GM21367 (cell line): ENCODE measurements at regions not wholly inside any gene's neighbourhood (a gene's known extent, or its start where the extent isn't known, plus 50 kb on each side); places are given as distances from the start of the nearest gene placed in this dataset.
"Not testable (repeated sequence)": the region's sequence is repeated elsewhere in the genome, so short reads cannot be mapped to it uniquely, and the experiment has no call there.

Source experiments
- ATAC-seq: cut with Tn5 transposase; IDR thresholded peaks from one replicate; pipeline ENCODE4 v1.9.1; 2021; ENCODE audit not compliant: unreplicated experiment

DNA sequence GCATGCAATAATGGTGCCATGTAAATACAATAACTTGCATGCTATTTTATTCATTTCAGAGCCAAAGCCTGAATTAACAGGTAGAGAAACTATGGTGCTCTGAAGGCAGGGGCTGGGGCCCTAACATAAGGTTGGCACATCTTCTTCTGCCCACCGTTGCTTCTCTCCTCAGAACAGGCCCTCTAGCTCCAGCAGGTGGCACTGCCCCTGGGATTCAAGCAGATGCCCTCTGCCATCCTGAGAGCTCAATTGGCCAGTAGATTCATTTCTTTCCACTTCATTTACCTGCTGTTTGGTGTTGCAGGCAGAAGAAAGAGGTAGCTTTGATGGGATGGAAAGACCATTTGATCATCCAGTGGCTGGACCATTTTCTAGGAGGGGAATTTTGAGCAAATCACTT is 130.5 kb downstream of the FOXB1 start:
- no peak for ATAC-seq

DNA sequence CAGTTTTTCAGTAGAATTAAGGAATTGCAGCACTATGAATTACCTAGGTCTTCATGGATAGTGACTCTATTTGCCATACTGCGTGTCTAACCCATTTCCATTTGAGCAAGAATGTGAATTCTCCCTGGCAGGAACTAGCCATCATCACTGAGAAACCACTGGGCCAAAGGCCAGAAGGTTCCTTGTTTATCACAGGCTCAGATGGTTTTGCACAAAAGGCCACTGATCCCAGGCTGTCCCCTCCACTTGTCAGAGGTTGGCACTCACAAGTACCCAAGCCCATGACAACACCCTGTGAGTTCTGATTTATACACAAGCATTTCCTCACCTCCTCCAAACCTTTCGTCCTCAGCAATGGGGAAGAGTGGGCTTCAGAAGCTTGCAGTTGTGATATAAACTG is 131.8 kb downstream of the FOXB1 start:
- ATAC-seq = no peak

DNA sequence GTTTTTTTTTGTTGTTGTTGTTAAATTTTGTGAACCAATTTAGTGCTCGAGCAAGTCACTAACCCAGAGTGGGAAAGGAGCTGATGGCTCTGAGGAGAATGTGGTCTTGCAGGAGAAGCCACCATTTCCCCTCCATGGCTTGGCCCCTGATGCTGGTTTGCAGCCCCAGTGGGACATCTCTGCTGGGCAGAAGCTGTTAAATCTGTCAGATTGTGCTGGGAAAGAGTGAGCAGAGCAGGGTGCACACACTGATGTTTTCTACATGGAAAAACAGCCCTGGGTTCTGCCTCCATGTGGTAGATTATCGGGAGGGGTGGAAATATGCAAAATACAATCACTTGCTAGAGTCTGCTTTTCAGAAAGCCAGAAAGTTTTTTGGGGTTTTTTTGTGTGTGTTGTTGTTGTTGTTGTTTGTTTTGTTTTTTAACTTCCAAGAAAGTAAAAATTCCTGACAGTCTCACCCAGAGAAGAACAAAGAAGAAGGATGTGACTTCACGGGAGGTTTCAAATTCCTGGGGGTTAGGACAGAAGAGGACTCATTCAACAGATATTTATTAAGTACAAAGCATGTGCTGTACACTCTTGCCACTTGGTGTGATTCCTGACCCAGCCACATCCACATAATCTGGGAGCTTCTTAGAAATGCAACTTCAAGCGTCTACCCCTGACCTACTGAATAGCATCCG is 133.7 kb downstream of the FOXB1 start:
- ATAC-seq = no peak

DNA sequence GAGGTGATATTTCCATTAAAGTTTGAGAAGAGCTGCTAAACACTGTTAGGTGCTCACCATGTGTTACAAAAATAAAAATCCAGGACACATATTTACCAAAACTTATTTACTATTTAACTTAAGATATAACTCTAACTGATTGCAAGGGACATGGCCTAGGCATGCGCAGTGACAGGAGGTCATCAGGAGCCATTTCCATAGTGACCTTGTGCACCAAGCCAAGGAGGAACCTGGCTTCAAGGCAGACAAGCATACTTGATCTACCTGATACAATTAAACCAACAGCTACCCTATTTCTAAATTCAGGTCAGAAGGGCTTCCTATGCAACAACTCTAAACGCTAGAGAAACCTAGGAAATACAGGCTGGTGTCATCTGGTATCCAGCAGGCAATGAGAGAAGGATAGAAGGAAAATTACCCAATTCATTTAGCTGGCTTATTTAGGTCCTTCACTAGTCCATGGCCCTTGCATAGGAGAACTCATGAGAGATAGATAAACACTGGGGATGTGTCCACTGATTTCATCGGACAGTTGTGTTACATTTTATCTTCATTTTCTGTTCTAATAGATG is 134.4 kb downstream of the FOXB1 start:
- no peak for ATAC-seq

DNA sequence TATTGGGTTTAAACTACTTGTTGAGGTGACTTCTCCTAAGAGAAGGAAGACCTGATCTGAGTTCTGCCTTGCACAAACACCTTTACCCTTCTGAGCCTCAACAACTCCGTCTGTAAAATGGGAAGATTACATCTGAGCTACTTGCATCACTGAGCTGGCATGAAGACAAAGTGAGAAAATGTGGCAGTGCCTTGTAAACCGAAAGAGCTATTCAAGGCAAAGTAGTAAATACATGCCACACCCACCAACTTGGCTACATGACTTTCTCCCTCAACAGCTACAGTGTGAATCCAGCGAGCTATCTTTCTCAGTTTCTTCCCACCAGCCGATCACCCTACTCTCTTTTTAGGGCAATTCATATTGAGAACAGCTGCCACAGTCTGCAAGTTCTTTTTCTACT is 148.3 kb downstream of the FOXB1 start:
- no peak for ATAC-seq

DNA sequence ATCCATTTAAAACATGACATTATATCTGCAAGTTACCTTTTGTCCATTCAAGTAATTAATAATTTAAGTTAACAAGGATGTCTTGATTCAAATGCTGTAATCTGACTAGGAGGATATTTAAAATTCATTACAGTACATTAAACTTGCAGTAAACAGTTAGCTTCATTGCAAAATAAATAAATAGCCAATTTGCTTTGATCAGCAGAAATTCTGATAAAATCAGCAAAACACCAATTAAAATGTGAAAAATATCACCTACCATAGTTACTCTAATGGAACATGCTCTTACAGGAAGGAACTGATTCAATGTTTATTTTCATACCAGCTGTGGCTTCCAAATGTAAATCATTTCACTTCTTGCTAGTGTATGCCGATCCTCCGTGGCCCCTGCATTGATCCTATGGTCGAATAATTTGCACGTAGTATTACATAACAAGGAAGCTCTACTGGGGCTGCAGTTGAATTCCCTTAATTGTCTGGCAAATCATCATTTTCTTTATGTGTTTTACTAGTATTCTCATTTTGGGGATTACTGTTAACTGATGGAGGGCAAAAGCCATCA is 150.7 kb downstream of the FOXB1 start:
- no peak for ATAC-seq

DNA sequence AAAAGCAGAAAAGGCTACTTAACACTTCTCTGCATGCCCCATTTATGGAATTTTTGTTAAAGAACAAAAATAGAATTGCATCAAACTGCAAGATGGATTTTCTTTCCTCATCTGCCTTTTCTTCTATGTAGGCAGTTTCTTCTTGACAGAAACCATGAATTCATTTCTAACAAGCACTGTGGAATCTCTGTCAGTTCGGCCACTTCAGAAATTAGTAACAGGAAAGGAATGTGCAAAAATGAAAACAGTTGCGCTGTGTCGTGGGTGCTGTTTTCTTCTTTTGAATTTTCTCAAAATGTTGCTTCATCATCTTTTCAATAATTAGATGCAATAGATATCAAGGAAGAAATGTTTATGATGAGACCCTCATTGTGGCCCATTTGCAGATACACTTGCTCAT is 151.6 kb downstream of the FOXB1 start:
- ATAC-seq = no peak

DNA sequence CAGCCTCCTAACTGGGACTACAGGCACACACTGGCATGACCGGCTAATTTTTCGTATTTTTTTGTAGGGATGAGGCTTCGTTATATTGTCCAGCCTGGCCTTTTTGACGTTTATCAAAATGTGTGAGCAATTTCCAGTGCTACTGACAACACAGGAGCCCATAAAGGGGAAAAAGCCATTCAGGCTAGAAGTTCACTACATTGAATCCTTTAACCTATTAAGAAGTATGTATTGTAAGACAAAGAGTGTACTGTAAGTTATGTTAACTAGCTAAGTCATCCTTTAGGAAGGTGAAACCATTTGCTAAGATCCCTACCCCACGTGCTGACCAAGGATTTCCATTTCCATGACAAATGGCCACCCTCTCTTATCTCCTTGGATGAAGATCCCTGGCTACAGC is 156.8 kb downstream of the FOXB1 start:
- no peak for ATAC-seq

DNA sequence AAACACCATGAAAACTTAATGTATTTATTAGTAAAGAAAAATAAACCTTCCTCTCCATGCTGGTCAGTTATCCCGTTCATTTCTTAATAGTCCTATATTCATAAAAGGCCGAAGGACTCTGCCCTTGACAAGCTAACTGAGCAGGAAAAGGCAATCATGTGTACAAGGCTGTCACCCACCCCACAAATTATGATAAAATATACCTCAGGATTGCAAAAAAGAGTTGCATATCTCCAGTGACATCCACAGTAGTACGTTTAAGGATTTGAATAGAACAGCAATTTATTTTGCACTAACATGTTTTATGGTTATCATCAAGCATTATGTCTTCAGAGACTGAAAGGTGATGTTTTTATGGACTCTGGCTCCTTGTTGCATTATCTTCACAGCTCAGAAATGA is 157.6 kb downstream of the FOXB1 start:
- no peak for ATAC-seq

DNA sequence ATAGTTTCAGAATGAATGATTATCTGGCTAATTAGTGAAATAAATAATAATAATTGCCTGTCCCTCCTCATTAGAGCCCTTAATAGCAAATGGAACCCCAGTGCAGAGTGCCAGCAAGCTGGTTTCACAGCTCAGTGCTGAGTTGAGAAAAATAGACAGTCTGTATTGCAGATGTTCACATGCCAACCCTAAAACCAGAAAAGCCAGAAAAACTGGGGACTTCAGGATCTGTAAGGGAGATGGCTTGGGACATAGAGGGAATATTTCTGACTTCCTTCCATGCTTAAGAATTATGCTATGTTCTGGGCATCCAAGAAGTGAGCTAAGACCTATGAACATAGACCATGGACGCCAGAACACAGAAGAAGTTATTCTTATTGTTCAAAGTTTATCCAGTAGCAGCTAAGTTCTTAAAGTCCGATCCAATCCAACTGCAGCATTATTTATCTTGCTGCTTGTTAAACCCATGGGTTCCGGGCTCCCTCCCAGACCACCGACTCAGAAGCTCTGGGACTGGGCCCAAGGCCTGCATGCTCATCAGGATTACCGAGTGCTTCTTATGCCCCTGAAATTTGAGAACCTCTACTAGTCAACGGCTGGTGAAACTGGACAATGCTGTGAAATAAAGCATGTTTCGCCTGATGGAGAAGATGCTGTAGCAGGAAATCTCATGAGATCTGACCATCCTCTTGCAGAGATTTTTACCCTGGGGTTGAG is 158.3 kb downstream of the FOXB1 start:
- ATAC-seq = no peak

DNA sequence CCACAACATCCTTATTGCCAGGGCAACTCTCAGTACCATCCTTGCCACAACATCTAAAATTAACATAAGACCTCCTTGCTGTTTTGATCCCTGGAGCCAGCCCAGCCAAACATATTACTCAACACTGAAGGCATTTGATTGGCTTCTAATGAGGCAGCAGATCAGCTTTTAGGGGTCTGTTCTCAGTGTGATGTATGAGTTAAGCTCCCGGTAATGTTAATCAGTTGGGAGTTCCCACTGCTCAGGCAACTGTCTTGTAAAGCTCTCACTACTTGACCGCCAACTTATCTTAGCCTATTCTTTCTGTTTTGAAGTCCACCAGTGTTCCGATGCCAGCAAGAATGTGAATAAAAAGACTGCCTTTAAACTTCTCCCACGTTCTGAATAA is 158.9 kb downstream of the FOXB1 start:
- ATAC-seq = no peak

DNA sequence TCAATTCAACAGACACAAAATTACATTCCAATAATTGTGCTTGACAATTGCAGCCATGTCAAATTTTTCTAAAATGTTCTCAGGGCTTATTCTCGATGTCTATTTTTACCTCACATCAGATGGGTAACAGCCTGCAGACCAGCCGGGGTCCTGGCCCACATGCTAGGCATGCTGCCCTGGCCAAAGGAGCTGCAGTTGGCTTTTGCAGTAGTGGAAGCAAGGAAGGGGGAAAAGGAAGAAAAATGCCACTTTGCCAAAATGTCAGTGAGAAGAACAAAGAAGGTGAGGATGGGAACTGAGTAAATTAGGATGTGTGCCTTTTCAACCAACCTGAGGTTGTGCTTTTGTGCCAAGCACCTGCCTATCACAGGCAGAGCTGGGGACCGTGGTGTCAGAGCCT is 161.0 kb downstream of the FOXB1 start:
- ATAC-seq = no peak

DNA sequence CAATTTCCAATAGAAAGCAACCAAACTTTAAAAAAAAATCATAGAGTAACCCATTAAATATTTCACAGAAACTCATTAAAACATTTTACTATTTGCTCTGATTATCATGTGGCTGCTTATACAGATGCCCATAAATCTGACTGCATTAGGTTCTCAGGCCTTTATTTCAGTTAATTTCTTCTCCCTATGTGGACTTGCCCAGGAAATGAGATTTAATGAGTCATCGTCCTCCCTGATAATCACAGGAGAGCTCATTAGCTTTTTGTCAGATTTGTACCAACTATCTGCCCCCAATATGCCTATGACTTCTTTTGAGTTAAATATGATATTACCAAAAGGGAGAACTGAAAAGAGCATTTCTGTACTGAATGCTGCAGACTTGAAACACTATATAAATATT is 168.0 kb downstream of the FOXB1 start:
- ATAC-seq = no peak

DNA sequence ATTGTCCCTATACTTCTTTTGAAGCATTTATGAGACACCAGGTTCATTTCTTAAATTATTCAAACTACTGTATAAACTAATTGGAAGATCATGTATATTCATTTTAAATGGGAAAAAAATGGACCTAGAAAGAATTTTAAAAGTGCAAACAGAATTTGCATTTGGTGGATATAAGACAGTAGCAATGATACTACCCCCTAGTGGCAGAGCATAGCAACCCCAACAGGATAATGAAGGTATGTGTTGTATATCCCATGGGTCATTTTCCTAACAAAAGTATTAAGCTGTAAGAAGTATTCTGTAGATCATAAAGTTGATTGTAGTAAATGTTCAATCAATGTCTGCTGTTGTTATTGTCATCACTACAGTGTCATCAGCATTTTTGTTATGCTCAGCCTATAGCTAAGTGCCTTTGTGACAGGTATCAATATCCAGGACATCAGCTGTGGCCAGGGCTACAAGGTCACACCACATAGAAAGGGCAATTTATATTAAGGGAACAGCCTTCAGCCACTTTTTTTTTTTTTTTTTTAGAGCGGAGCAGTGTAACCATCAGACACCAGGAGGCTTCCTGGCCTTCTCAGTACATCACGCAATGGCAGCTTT is 175.8 kb downstream of the FOXB1 start:
- no peak for ATAC-seq

DNA sequence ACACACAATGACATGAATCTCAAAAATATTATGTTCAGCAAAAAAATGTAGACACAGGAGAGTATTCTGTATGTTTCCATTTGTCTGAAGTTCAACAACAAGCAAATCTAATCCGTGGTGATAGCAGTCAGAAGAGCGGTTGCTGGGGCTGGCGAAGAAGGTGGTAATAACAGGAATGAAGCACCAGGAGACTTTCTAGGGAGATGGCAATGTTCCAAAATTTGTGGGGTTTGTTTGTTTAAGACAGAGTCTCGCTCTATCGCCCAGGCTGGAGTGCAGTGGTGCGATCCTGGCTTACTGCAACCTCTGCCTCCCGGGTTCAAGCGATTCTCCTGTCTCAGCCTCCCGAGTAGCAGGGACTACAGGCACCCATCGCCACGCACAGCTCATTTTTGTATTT is 177.8 kb downstream of the FOXB1 start:
- not testable (repeated sequence) for ATAC-seq

DNA sequence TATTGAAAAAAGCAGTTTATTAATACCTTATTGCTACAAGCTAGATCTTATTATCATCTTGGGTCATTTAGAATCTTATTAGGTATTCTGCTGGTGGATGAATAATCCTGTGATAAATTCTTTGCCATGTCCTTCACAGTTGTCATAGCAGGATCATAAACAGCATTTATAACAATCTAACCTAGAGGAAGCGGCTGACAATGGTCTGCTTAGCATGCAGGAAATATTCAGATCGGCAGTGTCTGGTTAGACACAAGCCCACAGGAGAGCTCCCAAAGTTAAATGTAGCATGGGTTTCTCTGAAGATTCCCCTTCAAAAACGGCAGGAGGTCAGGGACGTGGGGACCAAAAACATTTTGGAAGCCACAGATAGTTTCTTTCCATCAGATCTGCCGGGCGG is 179.3 kb downstream of the FOXB1 start:
- ATAC-seq = no peak

DNA sequence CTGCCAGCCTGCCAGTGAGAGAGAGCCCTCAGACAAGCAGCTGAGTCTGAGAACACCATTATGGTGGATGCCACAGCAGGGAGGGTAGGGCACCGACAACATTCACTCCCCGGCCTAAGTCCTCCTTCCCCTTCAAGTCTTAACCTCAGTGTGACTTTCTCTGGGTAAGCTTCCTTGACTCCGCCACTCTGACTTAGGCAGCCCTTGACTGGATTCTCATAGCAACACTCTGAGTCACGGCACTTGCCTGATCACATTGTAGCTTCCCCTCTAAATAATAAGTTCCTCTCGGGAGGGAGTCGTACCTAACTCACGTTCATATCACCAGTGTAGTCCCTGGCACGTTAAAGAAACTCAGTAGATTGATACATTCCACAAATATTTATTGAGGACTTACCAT is 180.5 kb downstream of the FOXB1 start:
- no peak for ATAC-seq

DNA sequence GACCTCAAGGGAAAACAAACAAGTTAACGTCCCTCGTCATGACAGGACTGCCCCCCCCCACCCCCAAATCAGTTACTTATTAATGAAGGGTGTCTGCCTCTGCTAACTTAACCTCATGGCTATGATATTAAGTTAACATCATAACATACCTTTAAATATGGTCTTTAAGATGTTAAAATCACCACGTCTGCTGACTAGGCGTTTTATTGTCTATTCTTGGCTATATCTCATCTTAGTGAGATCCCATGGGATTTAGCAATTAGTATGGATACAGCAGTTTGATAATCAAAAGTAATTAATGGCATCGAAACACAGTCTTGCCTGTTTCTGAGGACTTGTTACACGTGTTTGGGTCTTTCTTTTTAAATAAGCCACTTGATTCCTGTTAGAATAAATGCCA is 186.9 kb downstream of the FOXB1 start:
- no peak for ATAC-seq

DNA sequence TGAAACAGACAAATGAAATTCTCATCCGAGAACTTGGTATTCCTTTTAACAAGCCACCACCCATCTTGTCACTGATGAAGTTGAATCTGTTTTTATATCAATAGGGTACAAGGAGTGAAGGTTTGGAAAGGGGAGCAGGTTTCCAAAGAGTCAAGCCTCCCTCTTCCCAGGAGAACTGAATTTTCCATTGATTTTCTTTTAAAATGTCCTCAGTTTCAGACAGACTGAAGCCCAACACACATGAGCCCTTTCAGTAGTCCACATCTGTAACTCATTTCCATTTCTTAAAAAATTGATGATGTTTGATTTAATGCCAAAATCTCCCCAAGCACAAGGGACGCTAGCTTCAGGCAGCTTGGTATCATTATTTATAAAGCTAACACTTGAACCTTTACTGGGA is 187.7 kb downstream of the FOXB1 start:
- ATAC-seq = no peak

DNA sequence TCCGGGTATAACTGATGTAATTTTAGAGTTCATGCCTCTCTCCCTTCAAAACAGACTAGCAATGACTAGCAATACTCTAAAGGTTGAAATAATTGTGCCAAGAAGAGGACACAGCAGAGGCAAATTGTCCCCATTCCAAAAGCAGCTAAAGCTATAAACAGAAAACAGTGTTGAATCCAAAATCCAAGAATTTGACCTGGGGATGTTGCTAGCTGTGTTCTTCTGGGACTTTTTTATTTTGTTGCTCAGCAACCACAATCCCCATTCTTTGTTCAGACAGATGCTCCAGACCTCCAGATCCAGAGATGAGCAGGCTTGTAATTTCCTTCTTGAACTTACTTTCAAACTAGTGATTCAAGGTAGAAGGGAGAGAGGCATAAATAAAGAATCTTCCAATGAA is 191.5 kb downstream of the FOXB1 start:
- no peak for ATAC-seq

DNA sequence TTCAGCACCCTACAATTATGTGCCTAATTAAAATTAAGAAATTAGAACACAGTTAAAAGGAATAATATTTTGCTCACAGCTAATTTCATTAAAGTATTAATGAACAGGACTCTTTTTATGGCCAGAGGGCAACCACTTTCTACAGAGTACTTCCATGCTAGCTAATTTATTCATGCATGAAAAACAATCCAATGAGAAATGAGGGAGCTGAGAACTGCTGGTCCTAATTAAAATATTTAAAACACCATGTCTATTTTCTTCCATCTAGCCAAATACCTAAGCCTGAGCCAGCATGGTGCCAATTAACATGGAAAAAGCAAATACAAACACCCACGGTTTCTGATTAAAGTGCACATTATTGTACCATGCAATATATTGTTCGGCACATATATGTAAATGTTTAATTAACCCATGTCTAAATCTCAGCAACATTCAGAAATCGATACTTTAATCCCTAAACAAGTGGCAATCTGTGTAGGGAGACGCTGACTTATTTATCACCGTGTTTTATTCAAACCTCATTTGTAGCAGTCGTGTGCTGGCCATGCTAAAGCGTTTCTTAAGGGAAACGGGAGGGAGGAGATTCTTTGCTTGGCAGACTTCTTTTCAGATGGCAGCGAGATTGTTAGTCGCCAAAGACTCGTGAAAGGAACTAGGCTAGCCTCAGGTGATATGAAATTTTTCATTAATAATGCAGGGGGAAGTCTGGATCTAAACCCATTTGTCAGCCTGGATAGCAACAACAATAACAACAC is 193.5 kb downstream of the ANXA2 start:
- no peak for ATAC-seq
